DMS53 treated with DMSO at 0.1 percent for 48 hours (cell line): ENCODE measurements at regions not wholly inside any gene's neighbourhood (a gene's known extent, or its start where the extent isn't known, plus 50 kb on each side); places are given as distances from the start of the nearest gene placed in this dataset.
"Not testable (repeated sequence)": the region's sequence is repeated elsewhere in the genome, so short reads cannot be mapped to it uniquely, and the experiment has no call there.

Source experiments
- DNase-seq: peaks from one replicate; lab custom pipeline; 2025; ENCODE audit not compliant: unreplicated experiment; lab: John Stamatoyannopoulos, UW

GRCh38 chr13:50651922-50652321, 191.6 kb downstream of the DLEU7 start:
- DNase-seq, result no peak

DNA sequence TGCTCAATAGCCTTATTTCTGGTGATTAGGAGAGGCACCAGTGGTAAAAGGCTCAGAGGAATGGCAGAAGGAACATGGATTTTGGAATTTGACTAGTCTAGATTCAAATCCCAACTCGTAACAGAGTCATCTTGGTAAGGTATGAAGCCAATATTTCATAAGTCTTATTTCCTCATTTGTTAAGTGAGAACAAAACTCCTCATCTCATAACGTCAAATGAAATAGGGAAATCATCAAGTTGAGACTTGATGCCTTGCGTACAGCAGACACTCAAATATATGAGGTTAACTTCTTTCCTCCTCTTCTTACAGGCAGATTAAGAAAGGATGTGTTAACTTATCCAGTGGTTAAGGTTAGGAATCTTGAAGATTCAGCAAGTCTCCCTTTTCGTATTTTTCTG, 189.2 kb downstream of the DLEU7 start:
- DNase-seq, result no peak

GRCh38 chr13:50661881-50662280, 181.6 kb downstream of the DLEU7 start:
- DNase-seq, result not testable (repeated sequence)

GRCh38 chr13:50664951-50665350, 178.5 kb downstream of the DLEU7 start:
- no peak for DNase-seq

DNA sequence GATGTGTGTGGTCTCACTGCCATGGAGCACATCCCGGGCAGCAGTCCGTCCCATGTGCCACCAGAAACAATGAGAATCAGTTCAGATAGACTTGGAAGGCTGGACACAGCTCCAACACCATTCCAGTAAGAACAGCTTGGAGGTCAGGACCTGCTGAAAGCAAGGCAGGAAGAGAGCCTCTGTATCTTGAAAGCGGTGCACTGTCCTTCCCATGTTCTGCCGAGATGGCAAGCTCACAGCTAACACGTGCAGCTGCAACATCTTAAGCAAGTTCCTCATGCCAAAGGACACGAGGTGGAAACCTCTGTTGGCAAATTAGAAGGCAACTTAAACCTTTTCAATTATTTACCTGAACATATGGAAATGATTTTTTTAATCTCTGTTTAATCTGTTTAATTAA, 175.4 kb downstream of the DLEU7 start:
- DNase-seq, result no peak

GRCh38 chr13:50668691-50669271, 174.7 kb downstream of the DLEU7 start:
- no peak for DNase-seq

GRCh38 chr13:50670272-50670671, 173.2 kb downstream of the DLEU7 start:
- DNase-seq, result no peak

DNA sequence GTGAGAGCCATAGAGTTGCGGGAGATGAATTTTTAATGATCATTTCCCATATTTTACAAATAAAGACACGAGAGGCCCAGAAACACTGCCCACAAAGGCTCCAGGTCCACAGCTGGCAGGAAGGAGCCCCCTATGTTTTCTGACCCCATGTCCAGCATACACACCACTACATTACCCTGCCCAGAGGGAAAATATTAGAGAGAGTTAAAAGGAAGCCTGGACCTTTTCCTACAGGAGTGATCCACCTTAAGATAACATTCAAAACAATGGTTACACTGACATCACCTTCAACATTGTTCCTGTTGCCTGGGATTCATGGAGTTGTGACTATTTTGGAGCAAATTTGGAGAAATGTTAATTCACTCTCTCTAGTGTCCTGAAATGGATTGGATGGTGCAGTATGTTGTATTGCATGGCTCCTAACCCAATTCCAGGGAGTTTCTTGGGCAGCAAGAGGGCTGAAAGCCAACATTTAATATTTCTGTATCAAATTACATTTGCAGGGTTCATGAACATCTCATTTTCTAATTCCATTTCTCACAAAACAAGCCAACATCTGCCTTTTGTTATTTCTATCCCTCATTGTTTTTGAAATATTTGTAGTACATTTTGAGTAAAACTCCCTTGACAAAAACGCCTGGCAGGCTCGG, 172.5 kb downstream of the DLEU7 start:
- no peak for DNase-seq

DNA sequence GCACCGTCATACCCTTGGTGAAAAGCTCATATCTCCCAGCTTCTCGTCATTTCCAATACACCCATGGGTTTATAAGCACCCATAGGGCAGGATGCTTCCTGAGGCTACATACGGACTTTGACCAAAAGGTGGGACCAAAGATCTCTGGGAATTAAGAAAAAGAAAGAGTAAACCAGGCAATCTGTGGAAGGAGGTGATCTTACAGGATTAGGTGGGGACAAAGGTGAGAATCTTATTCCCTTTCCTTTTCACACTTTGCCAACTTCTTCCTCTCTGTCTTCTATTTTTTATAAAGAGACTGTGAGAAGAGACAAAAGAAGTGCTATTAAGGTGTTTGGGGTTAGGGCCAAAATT, 172.0 kb downstream of the DLEU7 start:
- no peak for DNase-seq

DNA sequence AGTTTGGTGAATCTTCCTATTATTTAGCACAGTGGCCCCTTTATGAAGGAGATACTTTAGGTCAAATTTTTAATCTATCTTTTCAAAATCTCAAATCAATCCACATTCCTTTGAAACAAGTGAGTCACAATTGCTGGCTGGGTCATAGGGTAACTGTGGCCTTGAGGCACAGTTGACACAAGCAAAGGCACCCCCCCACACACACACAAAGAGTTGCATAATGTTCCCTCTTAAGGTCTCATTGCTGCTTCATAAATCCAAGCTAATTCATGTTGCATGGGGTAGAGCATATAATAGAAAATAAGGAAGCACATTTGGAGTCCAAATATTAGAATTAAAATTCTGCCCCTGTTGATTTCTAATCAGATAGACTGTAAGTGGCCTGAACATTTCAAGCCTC, 171.5 kb downstream of the DLEU7 start:
- DNase-seq, result no peak

- DNase-seq, result no peak
Observed at GRCh38 chr13:50675651-50676050, 167.8 kb downstream of the DLEU7 start.

DNA sequence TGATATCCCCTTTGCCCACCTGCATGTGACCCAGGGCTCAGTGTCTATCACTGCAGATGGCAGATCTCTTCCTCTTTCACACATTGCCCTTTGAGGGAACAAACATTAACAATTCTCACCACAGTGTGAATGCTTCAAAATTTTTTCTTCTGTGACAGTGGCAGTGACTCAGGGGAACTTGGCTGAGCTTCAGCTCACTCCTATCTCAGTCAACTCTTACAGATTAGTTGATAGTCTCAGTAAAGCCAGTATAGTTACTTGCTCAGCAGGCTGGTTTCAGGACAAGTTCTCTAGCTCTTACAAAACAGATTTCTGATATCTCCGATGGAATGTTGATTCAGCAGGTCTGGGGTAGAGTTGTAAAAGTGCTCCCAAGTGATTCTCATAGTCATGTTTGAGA, 166.9 kb downstream of the DLEU7 start:
- no peak for DNase-seq

- DNase-seq, result no peak
Observed at GRCh38 chr13:50677258-50677657, 166.2 kb downstream of the DLEU7 start.

- DNase-seq, result no peak
Observed at GRCh38 chr13:50677687-50678463, 165.6 kb downstream of the DLEU7 start.

DNA sequence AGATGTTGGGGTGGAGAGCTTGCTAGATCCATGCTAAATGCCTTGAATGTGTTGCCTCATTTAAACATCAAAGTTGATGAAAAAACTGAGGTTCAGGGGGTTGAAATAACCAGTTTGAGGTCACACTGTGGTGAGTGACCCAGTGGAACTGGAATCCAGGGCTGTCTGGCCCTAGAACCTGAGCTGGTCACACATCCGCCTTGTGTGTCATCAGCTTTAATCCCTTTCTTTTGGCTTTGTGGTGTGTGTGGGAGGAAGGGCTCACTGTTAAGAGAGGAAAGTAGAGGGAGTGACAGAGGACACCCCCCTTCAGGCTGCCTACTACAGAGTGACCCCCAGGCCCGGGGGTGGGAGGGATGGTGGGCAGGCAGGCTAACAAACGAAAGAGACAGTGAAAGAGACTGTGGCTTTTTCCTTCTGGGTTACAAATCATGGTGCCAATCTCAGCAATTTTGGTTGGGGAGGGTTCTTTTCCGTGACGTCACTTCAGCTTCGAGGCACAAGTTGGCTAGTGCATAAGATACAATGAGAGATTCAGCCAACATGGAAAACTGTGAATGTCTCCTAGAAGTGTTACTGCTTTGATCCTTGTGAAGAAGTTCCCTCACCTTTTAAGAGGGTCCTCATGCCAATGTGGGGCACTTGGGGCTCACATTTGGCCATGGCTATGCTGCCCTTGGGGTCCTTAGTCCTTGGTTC, 164.9 kb downstream of the DLEU7 start:
- no peak for DNase-seq

- no peak for DNase-seq
Observed at GRCh38 chr13:50679321-50679720, 164.2 kb downstream of the DLEU7 start.

GRCh38 chr13:50682002-50682401, 161.5 kb downstream of the DLEU7 start:
- no peak for DNase-seq

DNA sequence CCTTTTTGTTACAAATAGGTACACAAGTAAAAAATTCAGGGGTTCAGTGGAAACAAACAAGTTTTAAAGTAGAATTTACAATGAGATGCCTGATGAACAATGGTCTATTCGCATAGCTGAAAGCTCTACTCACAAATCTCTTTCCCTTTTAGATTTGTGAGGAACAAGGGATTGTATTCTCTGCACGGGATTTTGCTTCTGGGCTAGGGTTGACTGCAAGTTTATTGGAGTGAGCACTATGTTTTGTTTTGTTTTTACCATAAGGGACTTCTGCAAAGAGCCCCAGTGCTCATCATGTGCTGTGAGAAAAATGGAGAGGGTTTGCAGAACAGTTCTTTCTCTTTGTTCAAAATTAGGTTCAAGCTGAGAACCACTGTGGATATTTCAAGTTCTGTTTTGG, 160.5 kb downstream of the DLEU7 start:
- no peak for DNase-seq

DNA sequence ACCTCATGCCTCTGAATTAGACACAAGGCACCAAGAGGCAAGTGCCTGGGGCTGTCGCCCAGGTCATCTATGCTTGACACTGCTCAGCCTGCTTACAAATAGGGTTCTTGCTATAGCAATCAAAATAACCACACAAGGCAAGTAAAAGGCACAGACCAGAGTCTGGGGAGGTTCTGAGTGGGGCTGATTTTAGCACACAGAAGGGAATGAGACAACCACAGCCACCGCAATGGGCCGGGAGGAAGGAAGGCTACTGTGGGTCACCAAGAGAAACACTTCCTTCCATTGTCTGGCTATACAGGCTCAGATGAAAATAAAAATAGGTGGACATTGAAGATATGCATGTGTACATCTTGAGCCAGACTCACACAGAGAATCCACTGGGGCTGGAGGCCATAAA, 159.1 kb downstream of the DLEU7 start:
- no peak for DNase-seq

- DNase-seq, result no peak
Observed at GRCh38 chr13:50685491-50685890, 158.0 kb downstream of the DLEU7 start.

GRCh38 chr13:50685956-50686355, 157.5 kb downstream of the DLEU7 start:
- DNase-seq, result no peak

- no peak for DNase-seq
Observed at GRCh38 chr13:50686551-50686950, 156.9 kb downstream of the DLEU7 start.
